ENCODE measurements at regions not wholly inside any gene's neighbourhood (a gene's known extent, or its start where the extent isn't known, plus 50 kb on each side); places are given as distances from the start of the nearest gene placed in this dataset.

DNA sequence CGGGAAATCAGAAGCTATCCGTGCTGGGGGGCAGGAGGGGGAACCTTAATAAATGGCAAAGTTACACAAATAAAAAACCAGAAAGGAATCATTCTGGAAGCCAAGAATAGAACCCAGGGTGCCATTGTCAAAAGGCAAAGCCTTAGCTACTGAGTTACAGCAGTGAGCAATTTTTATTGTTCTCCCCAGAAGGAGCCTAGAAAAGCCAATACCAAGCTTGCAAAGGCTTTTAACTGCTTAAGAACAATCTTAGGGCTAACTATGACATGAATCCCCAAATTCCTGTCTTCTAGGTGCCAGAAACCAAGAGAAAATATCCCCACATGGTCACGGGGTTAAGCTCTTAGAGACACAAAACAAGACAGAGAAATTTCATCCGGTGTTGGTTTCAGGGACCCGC, 482.7 kb downstream of the CCSER2 start:
- POLR2A ChIA-PET = no interaction called here
- no peak overlapping the region for H3K27ac ChIP-seq (ENCODE audit: extremely low read depth, low read depth, low read length)
- CTCF ChIA-PET = no interaction called here
- no peaks in the 10 kb centered on the region for H3K36me3 ChIP-seq (ENCODE audit: control insufficient read depth in 2 of 2, insufficient read depth in 1 of 2, low read length in 2 of 2)
- TF ChIP-seq REPIN1 (tag by site-specific recombination; IDR thresholded peaks at IDR 0.05; ENCODE audit: low read depth) = no peak
- TF ChIP-seq ZNF670 (tag by site-specific recombination; IDR thresholded peaks at IDR 0.05; ENCODE audit: low read depth) = no peak
- TF ChIP-seq ZNF560 (tag by site-specific recombination; IDR thresholded peaks at IDR 0.05; ENCODE audit: borderline replicate concordance) = no peak
- TF ChIP-seq KLF16 (tag by site-specific recombination; IDR thresholded peaks at IDR 0.05) = no peak
- TF ChIP-seq HOXD13 (CRISPR knock-in tag; IDR thresholded peaks at IDR 0.05; ENCODE audit: borderline replicate concordance) = no peak
- TF ChIP-seq KLF1 (tag by site-specific recombination; IDR thresholded peaks at IDR 0.05) = no peak
- TF ChIP-seq MEIS1 (CRISPR knock-in tag; IDR thresholded peaks at IDR 0.05; ENCODE audit: borderline replicate concordance) = no peak
- TF ChIP-seq, protein P1, sequence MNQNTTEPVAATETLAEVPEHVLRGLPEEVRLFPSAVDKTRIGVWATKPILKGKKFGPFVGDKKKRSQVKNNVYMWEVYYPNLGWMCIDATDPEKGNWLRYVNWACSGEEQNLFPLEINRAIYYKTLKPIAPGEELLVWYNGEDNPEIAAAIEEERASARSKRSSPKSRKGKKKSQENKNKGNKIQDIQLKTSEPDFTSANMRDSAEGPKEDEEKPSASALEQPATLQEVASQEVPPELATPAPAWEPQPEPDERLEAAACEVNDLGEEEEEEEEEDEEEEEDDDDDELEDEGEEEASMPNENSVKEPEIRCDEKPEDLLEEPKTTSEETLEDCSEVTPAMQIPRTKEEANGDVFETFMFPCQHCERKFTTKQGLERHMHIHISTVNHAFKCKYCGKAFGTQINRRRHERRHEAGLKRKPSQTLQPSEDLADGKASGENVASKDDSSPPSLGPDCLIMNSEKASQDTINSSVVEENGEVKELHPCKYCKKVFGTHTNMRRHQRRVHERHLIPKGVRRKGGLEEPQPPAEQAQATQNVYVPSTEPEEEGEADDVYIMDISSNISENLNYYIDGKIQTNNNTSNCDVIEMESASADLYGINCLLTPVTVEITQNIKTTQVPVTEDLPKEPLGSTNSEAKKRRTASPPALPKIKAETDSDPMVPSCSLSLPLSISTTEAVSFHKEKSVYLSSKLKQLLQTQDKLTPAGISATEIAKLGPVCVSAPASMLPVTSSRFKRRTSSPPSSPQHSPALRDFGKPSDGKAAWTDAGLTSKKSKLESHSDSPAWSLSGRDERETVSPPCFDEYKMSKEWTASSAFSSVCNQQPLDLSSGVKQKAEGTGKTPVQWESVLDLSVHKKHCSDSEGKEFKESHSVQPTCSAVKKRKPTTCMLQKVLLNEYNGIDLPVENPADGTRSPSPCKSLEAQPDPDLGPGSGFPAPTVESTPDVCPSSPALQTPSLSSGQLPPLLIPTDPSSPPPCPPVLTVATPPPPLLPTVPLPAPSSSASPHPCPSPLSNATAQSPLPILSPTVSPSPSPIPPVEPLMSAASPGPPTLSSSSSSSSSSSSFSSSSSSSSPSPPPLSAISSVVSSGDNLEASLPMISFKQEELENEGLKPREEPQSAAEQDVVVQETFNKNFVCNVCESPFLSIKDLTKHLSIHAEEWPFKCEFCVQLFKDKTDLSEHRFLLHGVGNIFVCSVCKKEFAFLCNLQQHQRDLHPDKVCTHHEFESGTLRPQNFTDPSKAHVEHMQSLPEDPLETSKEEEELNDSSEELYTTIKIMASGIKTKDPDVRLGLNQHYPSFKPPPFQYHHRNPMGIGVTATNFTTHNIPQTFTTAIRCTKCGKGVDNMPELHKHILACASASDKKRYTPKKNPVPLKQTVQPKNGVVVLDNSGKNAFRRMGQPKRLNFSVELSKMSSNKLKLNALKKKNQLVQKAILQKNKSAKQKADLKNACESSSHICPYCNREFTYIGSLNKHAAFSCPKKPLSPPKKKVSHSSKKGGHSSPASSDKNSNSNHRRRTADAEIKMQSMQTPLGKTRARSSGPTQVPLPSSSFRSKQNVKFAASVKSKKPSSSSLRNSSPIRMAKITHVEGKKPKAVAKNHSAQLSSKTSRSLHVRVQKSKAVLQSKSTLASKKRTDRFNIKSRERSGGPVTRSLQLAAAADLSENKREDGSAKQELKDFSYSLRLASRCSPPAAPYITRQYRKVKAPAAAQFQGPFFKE (tag by site-specific recombination; IDR thresholded peaks at IDR 0.05; ENCODE audit: borderline replicate concordance) = no peak
- no peak for TF ChIP-seq ZNF202 (tag by site-specific recombination; IDR thresholded peaks at IDR 0.05; ENCODE audit: borderline replicate concordance)
- TF ChIP-seq ZNF664 (tag by site-specific recombination; IDR thresholded peaks at IDR 0.05) = no peak
- TF ChIP-seq ZNF23 (tag by site-specific recombination; IDR thresholded peaks at IDR 0.05; ENCODE audit: borderline replicate concordance) = no peak
- no peak for TF ChIP-seq ZXDB (tag by site-specific recombination; IDR thresholded peaks at IDR 0.05)
- no peak for TF ChIP-seq BCL6B (tag by site-specific recombination; IDR thresholded peaks at IDR 0.05)
- TF ChIP-seq ZNF350 (tag by site-specific recombination; IDR thresholded peaks at IDR 0.05) = no peak
- no peak for TF ChIP-seq ZNF747 (tag by site-specific recombination; IDR thresholded peaks at IDR 0.05)
- H3K9me3 ChIP-seq (ENCODE audit: control insufficient read depth, insufficient read depth, low read depth, low read length) = no peaks in the 10 kb centered on the region
- H3K4me3 ChIP-seq (ENCODE audit: low read depth, low read length) = no peak overlapping the region
- H3K4me1 ChIP-seq (ENCODE audit: control insufficient read depth, insufficient read depth, low read length) = no peaks in the 10 kb centered on the region

GRCh38 chr10:84818961-84819360, 490.6 kb downstream of the CCSER2 start:
- no peaks in the 10 kb centered on the region for H3K36me3 ChIP-seq (ENCODE audit: control insufficient read depth in 2 of 2, insufficient read depth in 1 of 2, low read length in 2 of 2)
- H3K4me3 ChIP-seq (ENCODE audit: low read depth, low read length) = no peak overlapping the region
- H3K27ac ChIP-seq (ENCODE audit: extremely low read depth, low read depth, low read length) = no peak overlapping the region
- CTCF ChIA-PET = no interaction called here
- H3K9me3 ChIP-seq (ENCODE audit: control insufficient read depth, insufficient read depth, low read depth, low read length) = no peaks in the 10 kb centered on the region
- POLR2A ChIA-PET = no interaction called here
- H3K4me1 ChIP-seq (ENCODE audit: control insufficient read depth, insufficient read depth, low read length) = peaks cover 2% of the 10 kb centered on the region; the same call in 1 of the 2 replicates
- TF ChIP-seq ZNF830 (tag by site-specific recombination; IDR thresholded peaks at IDR 0.05; ENCODE audit: low read depth) (no peak), ZBTB11 (tag by site-specific recombination; conservative IDR thresholded peaks at IDR 0.05; ENCODE audit: low read depth) (no peak), ZBTB48 (tag by site-specific recombination; IDR thresholded peaks at IDR 0.05) (no peak)
